K562 (cell line): ENCODE measurements at regions not wholly inside any gene's neighbourhood (a gene's known extent, or its start where the extent isn't known, plus 50 kb on each side); places are given as distances from the start of the nearest gene placed in this dataset.
A peak's percentile ranks its signal among the peaks of the same experiment; 100 is the strongest.

ENCODE experiments used
- ATAC-seq: fragments of 200-7000 bp; cut with Tn5 transposase; 3 replicates; pipeline ENCODE4 v1.9.1; 2020; ENCODE audit warnings: moderate library complexity
- BruUV-seq: library from RNA; stranded (reverse); fragments of 400-500 nt; replicated peaks from 2 replicates; lab custom pipeline; 2021; lab: Mats Ljungman, UMichigan
- CTCF ChIA-PET: fragments of 300-600 bp; formaldehyde crosslinking; extraction: SDS; loops from one replicate; lab custom pipeline; 2021; ENCODE audit warnings: low intra/inter-chr PET ratio; lab: Yijun Ruan, JAX
- POLR2A ChIA-PET: fragments of 300-600, 350-650 bp; sonication (Branson Sonifier 250); formaldehyde crosslinking; extraction: SDS; loops from one replicate; lab custom pipeline; 2021; ENCODE audit warnings: antibody characterized with exemption, inconsistent platforms; lab: Yijun Ruan, JAX
- DNase-seq, 4 experiments: peaks; one replicate each; pipeline versions ENCODE4 v3.0.0 to v3.0.0-alpha.2; 2011 to 2018; ENCODE audit warnings: low spot score in 3 of 4, mixed read lengths in 3 of 4; ENCODE audit errors: extremely low read depth in 1 of 4
- FAIRE-seq: peaks from 2 replicates; lab custom pipeline; 2011; peaks lifted over from hg19 to GRCh38; lab: Jason Lieb, UNC
- H2AFZ ChIP-seq: 2 replicates; pipeline ENCODE4 v1.6.0; 2011; ENCODE audit warnings: low read depth, low read length, control low read depth, inconsistent platforms
- H3K27ac ChIP-seq: fragments of 200-600 bp; 3 replicates; pipeline ENCODE4 v1.8.0; 2011; ENCODE audit warnings: low read depth, mild to moderate bottlenecking, control low read depth, inconsistent platforms, low read length, moderate library complexity, mixed read lengths; ENCODE audit errors: extremely low read depth
- H3K27me3 ChIP-seq, 2 experiments: fragments of 300-600 bp in 1 of 2; 2 replicates in 1 of 2; 3 replicates in 1 of 2; pipeline versions ENCODE4 v1.6.0 to v1.8.0; 2011; ENCODE audit warnings: inconsistent platforms in 2 of 2, low read length in 2 of 2, mild to moderate bottlenecking in 1 of 2, mixed read lengths in 1 of 2, moderate library complexity in 1 of 2; ENCODE audit not compliant: control insufficient read depth in 2 of 2, insufficient read depth in 2 of 2
- H3K36me3 ChIP-seq: fragments of 300-600 bp; 3 replicates; pipeline ENCODE4 v1.8.0; 2011; ENCODE audit warnings: mild to moderate bottlenecking, low read length, inconsistent platforms; ENCODE audit not compliant: control insufficient read depth, insufficient read depth
- H3K4me1 ChIP-seq, 2 experiments: fragments of 200-600 bp in 1 of 2; replicated peaks in 1 of 2; 2 replicates in 1 of 2; 3 replicates in 1 of 2; pipeline versions ENCODE4 v1.5.1 to v1.8.0; 2011; ENCODE audit warnings: inconsistent platforms in 2 of 2, low read length in 2 of 2, mild to moderate bottlenecking in 1 of 2, mixed read lengths in 1 of 2, moderate library complexity in 1 of 2; ENCODE audit not compliant: control insufficient read depth in 2 of 2, insufficient read depth in 2 of 2
- H3K4me2 ChIP-seq: 2 replicates; pipeline ENCODE4 v1.6.1; 2011; ENCODE audit warnings: low read length, control low read depth, inconsistent platforms, mixed read lengths; ENCODE audit not compliant: insufficient read depth
- H3K4me3 ChIP-seq: fragments of 200-600 bp; sonication (generic), shearing (Covaris generic); 2 replicates; pipeline ENCODE4 v1.5.1; 2016; ENCODE audit warnings: control low read depth, inconsistent platforms
- H3K79me2 ChIP-seq: fragments of 200-600 bp; 3 replicates; pipeline ENCODE4 v1.8.0; 2011; ENCODE audit warnings: low read length, inconsistent platforms; ENCODE audit not compliant: control insufficient read depth, insufficient read depth
- H3K9ac ChIP-seq, 2 experiments: 2 replicates each; pipeline versions ENCODE4 v1.6.0 to v1.6.1; 2011; ENCODE audit warnings: low read depth in 2 of 2, low read length in 2 of 2, control low read depth in 1 of 2, inconsistent platforms in 1 of 2, mild to moderate bottlenecking in 1 of 2, mixed read lengths in 1 of 2; ENCODE audit not compliant: insufficient read depth in 1 of 2
- H3K9me1 ChIP-seq: one replicate; pipeline ENCODE4 v1.6.0; 2011; ENCODE audit warnings: inconsistent platforms, mild to moderate bottlenecking, low read length, moderate library complexity; ENCODE audit not compliant: control insufficient read depth, insufficient read depth
- H3K9me3 ChIP-seq: replicated peaks from 2 replicates; pipeline ENCODE4 v1.5.1; 2011; ENCODE audit warnings: low read depth, low read length, inconsistent platforms; ENCODE audit not compliant: control insufficient read depth, insufficient read depth
- H4K20me1 ChIP-seq: replicated peaks from 2 replicates; pipeline ENCODE4 v1.6.1; 2011; ENCODE audit warnings: low read length, inconsistent platforms, mixed read lengths; ENCODE audit not compliant: control insufficient read depth, insufficient read depth
- AFF1 ChIP-seq, 2 experiments: fragments of 450-650 bp; IDR thresholded peaks; 2 replicates each; pipeline ENCODE4 v1.6.1; 2018; ENCODE audit warnings: mild to moderate bottlenecking in 2 of 2, low read depth in 1 of 2; ENCODE audit not compliant: partially characterized antibody in 2 of 2
- BCOR ChIP-seq: fragments of 450-650 bp; IDR thresholded peaks from 2 replicates; pipeline ENCODE4 v1.6.1; 2016
- CHD4 ChIP-seq: fragments of 200-600 bp; sonication (generic); IDR thresholded peaks from 3 replicates; pipeline ENCODE4 v1.6.1; 2012; ENCODE audit warnings: low read depth, mild to moderate bottlenecking, mixed read lengths, low read length, inconsistent platforms; ENCODE audit not compliant: insufficient read depth, insufficient replicate concordance, poor library complexity, severe bottlenecking
- CREM ChIP-seq: IDR thresholded peaks from 2 replicates; pipeline ENCODE4 v1.6.1; 2014; ENCODE audit warnings: antibody characterized with exemption, low read depth
- DNMT1 ChIP-seq: fragments of 450-650 bp; IDR thresholded peaks from 2 replicates; pipeline ENCODE4 v1.6.1; 2016; ENCODE audit warnings: antibody characterized with exemption, mild to moderate bottlenecking
- ELF1 ChIP-seq: fragments of 200-800 bp; sonication (Bioruptor generic); IDR thresholded peaks from 2 replicates; pipeline ENCODE4 v1.6.1; 2016; ENCODE audit warnings: missing genetic modification characterization, missing compliant biosample characterization
- GTF2E2 ChIP-seq: fragments of 200-800 bp; sonication (Bioruptor generic); IDR thresholded peaks from 2 replicates; pipeline ENCODE4 v1.6.1; 2016; ENCODE audit warnings: missing genetic modification characterization, missing compliant biosample characterization
- KLF13 ChIP-seq: fragments of 450-650 bp; IDR thresholded peaks from 2 replicates; pipeline ENCODE4 v1.6.1; 2016; ENCODE audit warnings: missing genetic modification characterization, low read depth, mild to moderate bottlenecking, missing compliant biosample characterization, moderate library complexity, borderline replicate concordance
- MCM5 ChIP-seq: fragments of 450-650 bp; IDR thresholded peaks from 2 replicates; pipeline ENCODE4 v1.6.1; 2016; ENCODE audit warnings: low read depth
- MIER1 ChIP-seq: fragments of 450-650 bp; IDR thresholded peaks from 2 replicates; pipeline ENCODE4 v1.6.1; 2016; ENCODE audit warnings: antibody characterized with exemption, mild to moderate bottlenecking, low read depth
- NFE2 ChIP-seq: IDR thresholded peaks from 2 replicates; pipeline ENCODE4 v1.6.1; 2014; ENCODE audit warnings: antibody characterized with exemption, low read depth
- RBM25 ChIP-seq: fragments of 200-400 bp; formaldehyde crosslinking; IDR thresholded peaks from 2 replicates; pipeline ENCODE4 v1.6.1; 2018; ENCODE audit warnings: low read length, low read depth, moderate library complexity; ENCODE audit not compliant: severe bottlenecking
- SP2 ChIP-seq: IDR thresholded peaks from 2 replicates; pipeline ENCODE4 v1.6.1; 2011; ENCODE audit warnings: mild to moderate bottlenecking, low read depth, low read length, moderate library complexity; ENCODE audit not compliant: poor library complexity, severe bottlenecking; ENCODE audit errors: extremely low read depth
- SPI1 ChIP-seq: IDR thresholded peaks from 2 replicates; pipeline ENCODE4 v1.6.1; 2011; ENCODE audit warnings: low read depth, low read length, control low read depth, borderline replicate concordance
- ZNF311 ChIP-seq: fragments of 250-450 bp; sonication (Bioruptor Pico); IDR thresholded peaks from 2 replicates; pipeline ENCODE4 v1.4.0; 2020; ENCODE audit warnings: mild to moderate bottlenecking, moderate library complexity
- ZNF408 ChIP-seq: fragments of 250-450 bp; sonication (Bioruptor Pico); IDR thresholded peaks from 2 replicates; pipeline ENCODE4 v1.4.0; 2020; ENCODE audit warnings: low read depth, mild to moderate bottlenecking, moderate library complexity
- ZNF644 ChIP-seq: fragments of 200-800 bp; sonication (Bioruptor generic); IDR thresholded peaks from 2 replicates; pipeline ENCODE4 v1.6.1; 2016; ENCODE audit warnings: low read depth, missing genetic modification characterization, missing compliant biosample characterization
- ZNF717 ChIP-seq: fragments of 250-450 bp; sonication (Bioruptor Pico); IDR thresholded peaks from 2 replicates; pipeline ENCODE4 v1.5.0; 2021
- ZNF76 ChIP-seq: fragments of 250-450 bp; sonication (Bioruptor Pico); IDR thresholded peaks from 2 replicates; pipeline ENCODE4 v1.4.0; 2020; ENCODE audit warnings: mild to moderate bottlenecking, moderate library complexity, borderline replicate concordance
- WGBS: fragments of 100-300 bp; shearing (Covaris generic); methylation state at CpG from one replicate; pipeline ENCODE4 v1.1.6; 2016; ENCODE audit warnings: low coverage, mixed read lengths; ENCODE audit not compliant: insufficient coverage; ENCODE audit errors: missing lambda C conversion rate; 5-methylcytosine and 5-hydroxymethylcytosine counted together
- in situ Hi-C: fragments of 300-500 bp; cut with MboI; formaldehyde crosslinking; loops from 4 replicates; pipeline ENCODE4 v1.15.0; 2018; ENCODE audit warnings: inconsistent platforms, mixed read lengths
- intact Hi-C: fragments of 100-400 bp; cut with micrococcal nuclease; formaldehyde crosslinking; loops from 2 replicates; pipeline ENCODE4 v1.14.2; 2022

DNA sequence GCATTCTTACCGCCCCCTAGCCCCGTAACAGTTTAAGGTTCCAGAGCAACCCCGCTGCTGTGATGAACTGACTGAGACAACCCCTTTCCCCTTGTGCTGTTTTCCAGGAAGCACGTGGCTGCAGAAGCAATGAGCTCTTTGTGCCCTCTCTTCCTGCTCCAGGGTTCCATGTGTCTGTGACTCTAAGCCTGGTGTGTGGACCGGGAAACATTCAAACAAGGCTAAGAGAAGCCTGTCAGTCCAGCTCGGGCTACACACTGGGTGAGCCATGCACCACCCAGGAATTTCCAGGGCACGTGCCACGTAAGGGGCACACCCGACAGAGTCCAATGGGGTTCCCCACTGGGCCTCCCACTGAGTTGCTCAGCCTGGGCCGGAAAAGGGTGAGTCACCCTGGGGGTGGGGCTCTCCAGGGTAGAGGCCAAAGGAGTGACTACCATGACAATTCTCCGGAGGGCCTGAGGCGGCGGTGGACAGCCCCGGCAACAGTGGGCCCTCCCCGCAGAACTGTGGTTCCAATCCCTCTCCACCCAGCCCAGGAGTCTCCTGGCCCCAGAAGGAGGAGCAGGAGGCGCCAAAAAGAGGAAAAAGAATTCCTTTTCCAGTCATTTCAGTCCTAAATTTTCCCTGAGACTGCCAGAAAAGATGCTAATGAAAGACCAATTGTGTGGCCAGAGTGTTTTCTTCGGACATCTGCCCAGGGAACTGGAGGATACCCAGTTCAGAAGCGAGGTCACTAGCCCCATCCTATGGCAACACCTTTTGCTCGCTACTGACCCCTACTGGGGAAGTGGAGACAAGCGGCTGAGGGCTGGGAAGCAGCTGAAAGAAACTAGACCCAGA lies 157.8 kb upstream of the SLC1A4 start:
- POLR2A ChIA-PET = interaction anchor here (0.5 to 2.4 kb wide), 9 partner anchors 10 to 235 kb away, joined by 3 to 9 read pairs (median 3); partner anchors contain the start of gene SERTAD2
- peak overlapping the region; percentile 94 for H3K27ac ChIP-seq
- no TSS peak for BruUV-seq
- H3K4me3 ChIP-seq = no peak overlapping the region
- no peaks in the 10 kb centered on the region for H3K9me3 ChIP-seq
- peaks cover 10 to 27% of the 10 kb centered on the region in 2 experiments for H3K4me1 ChIP-seq
- no peaks in the 10 kb centered on the region for H3K9me1 ChIP-seq
- intact Hi-C loops (loop anchor here (1.0 to 5.0 kb wide), 4 partner anchors 33 to 185 kb away; no protein-coding TSS in a partner anchor), in situ Hi-C loops (no loop called here)
- H2AFZ ChIP-seq = peak overlapping the region; percentile 100
- H3K9ac ChIP-seq = peak overlapping the region; percentile 69 to 82
- H3K36me3 ChIP-seq = no peaks in the 10 kb centered on the region
- FAIRE-seq (peak; percentile 89), DNase-seq (peak; percentile 90 to 94 (median 92)), ATAC-seq (peak; percentile 99)
- no peaks in the 10 kb centered on the region for H3K27me3 ChIP-seq
- CTCF ChIA-PET = interaction anchor here (0.6 kb wide), 1 partner anchor 65 kb away, joined by 3 read pairs; no protein-coding TSS in a partner anchor
- 14% methylated on average over 20 of the region's 20 CpGs for WGBS
- no peaks in the 10 kb centered on the region for H3K79me2 ChIP-seq
- peak overlapping the region; percentile 73 for H3K4me2 ChIP-seq
- no peaks in the 10 kb centered on the region for H4K20me1 ChIP-seq
- no peak for TF ChIP-seq KLF13 (tag)
- no peak for TF ChIP-seq MCM5
- no peak for TF ChIP-seq BCOR
- TF ChIP-seq DNMT1 = no peak
- no peak for TF ChIP-seq CHD4
- TF ChIP-seq ELF1 (tag) = peak; percentile 63; the same call in 1 of the 2 replicates
- TF ChIP-seq RBM25 = no peak
- peak; percentile 58 for TF ChIP-seq NFE2
- TF ChIP-seq SP2 = no peak
- TF ChIP-seq AFF1 (IDR thresholded peaks at IDR 0.05; ENCODE audit: low read depth in 1 of 2, partially characterized antibody in 2 of 2) = peak in 1 of 2 experiments; percentile 41
- TF ChIP-seq ZNF76 = no peak
- TF ChIP-seq ZNF408 (CRISPR knock-in tag) = no peak
- peak; percentile 81; the same call in 1 of the 2 replicates for TF ChIP-seq ZNF644 (tag)
- peak; percentile 81; the same call in 1 of the 2 replicates for TF ChIP-seq ZNF311 (CRISPR knock-in tag)
- no peak for TF ChIP-seq SPI1
- no peak for TF ChIP-seq ZNF717
- no peak for TF ChIP-seq MIER1
- 0 out of 2 replicates have a peak, but pooled peaks have one; percentile 52 for TF ChIP-seq GTF2E2
- TF ChIP-seq CREM = peak; percentile 37; the same call in 1 of the 2 replicates
